ENCODE measurements at regions not wholly inside any gene's neighbourhood (a gene's known extent, or its start where the extent isn't known, plus 50 kb on each side); places are given as distances from the start of the nearest gene placed in this dataset.

- H3K9me2 ChIP-seq = no peaks in the 10 kb centered on the region
- H3K9me3 ChIP-seq = no peaks in the 10 kb centered on the region
- H2AFZ ChIP-seq (ENCODE audit: low read depth) = no peak overlapping the region
- TF ChIP-seq TEAD4 (IDR thresholded peaks at IDR 0.05; ENCODE audit: borderline replicate concordance, insufficient read depth) (no peak), TAF1 (IDR thresholded peaks at IDR 0.05; ENCODE audit: borderline replicate concordance, low read depth, low read length) (no peak), YY1 (IDR thresholded peaks at IDR 0.05; ENCODE audit: low read depth) (no peak), EZH2phosphoT487 (IDR thresholded peaks at IDR 0.05; ENCODE audit: borderline replicate concordance, low read depth) (no peak), ELF1 (IDR thresholded peaks at IDR 0.05) (no peak), SMC3 (IDR thresholded peaks at IDR 0.05; ENCODE audit: low read depth, low read length) (no peak)
- TF ChIP-seq, protein P1, sequence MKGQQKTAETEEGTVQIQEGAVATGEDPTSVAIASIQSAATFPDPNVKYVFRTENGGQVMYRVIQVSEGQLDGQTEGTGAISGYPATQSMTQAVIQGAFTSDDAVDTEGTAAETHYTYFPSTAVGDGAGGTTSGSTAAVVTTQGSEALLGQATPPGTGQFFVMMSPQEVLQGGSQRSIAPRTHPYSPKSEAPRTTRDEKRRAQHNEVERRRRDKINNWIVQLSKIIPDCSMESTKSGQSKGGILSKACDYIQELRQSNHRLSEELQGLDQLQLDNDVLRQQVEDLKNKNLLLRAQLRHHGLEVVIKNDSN (IDR thresholded peaks at IDR 0.05; ENCODE audit: borderline replicate concordance, low read depth) = no peak
- TF ChIP-seq, protein P2, sequence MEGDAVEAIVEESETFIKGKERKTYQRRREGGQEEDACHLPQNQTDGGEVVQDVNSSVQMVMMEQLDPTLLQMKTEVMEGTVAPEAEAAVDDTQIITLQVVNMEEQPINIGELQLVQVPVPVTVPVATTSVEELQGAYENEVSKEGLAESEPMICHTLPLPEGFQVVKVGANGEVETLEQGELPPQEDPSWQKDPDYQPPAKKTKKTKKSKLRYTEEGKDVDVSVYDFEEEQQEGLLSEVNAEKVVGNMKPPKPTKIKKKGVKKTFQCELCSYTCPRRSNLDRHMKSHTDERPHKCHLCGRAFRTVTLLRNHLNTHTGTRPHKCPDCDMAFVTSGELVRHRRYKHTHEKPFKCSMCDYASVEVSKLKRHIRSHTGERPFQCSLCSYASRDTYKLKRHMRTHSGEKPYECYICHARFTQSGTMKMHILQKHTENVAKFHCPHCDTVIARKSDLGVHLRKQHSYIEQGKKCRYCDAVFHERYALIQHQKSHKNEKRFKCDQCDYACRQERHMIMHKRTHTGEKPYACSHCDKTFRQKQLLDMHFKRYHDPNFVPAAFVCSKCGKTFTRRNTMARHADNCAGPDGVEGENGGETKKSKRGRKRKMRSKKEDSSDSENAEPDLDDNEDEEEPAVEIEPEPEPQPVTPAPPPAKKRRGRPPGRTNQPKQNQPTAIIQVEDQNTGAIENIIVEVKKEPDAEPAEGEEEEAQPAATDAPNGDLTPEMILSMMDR (IDR thresholded peaks at IDR 0.05) = no peak
- CTCF ChIA-PET = no interaction called here
- no peak overlapping the region for H3K27ac ChIP-seq (ENCODE audit: low read depth in 2 of 2, low read length in 1 of 2)
- H3F3A ChIP-seq (replicated peaks; ENCODE audit: insufficient read depth) = no peaks in the 10 kb centered on the region
- POLR2A ChIA-PET = no interaction called here
- 28% methylated on average over 2 of the region's 3 CpGs for WGBS (ENCODE audit: low lambda C conversion rate)
- H3K4me1 ChIP-seq (ENCODE audit: control insufficient read depth in 1 of 2, insufficient read depth in 2 of 2, low read depth in 1 of 2, low read length in 1 of 2) = peaks cover 0 to 9% of the 10 kb centered on the region in 2 experiments; a peak in 2 of 4 replicates
- no peak for DNase-seq
- H3K27me3 ChIP-seq (ENCODE audit: insufficient read depth) = no peaks in the 10 kb centered on the region
- no peaks in the 10 kb centered on the region for H3K36me3 ChIP-seq (replicated peaks in 1 of 2; ENCODE audit: control insufficient read depth in 1 of 2, insufficient read depth in 2 of 2, low read length in 1 of 2)
- H4K20me1 ChIP-seq (ENCODE audit: insufficient read depth) = no peaks in the 10 kb centered on the region
- no peak overlapping the region for H3K9ac ChIP-seq
- no peaks in the 10 kb centered on the region for H3K79me2 ChIP-seq (ENCODE audit: insufficient read depth)
- H3K4me2 ChIP-seq = no peak overlapping the region
- no peak overlapping the region for H3K4me3 ChIP-seq (ENCODE audit: low read depth in 2 of 2, low read length in 1 of 2)
These were observed 160.8 kb downstream of the MYCN start for GRCh38 chr2:16101196-16101595.

GRCh38 chr2:16100006-16100405 lies 159.7 kb downstream of the MYCN start:
- no peak for TF ChIP-seq POLR2AphosphoS5 (IDR thresholded peaks at IDR 0.05; ENCODE audit: low read depth, low read length)
- TF ChIP-seq FOSL2 (IDR thresholded peaks at IDR 0.05; ENCODE audit: borderline replicate concordance, low read depth) = no peak
- TF ChIP-seq RXRA (IDR thresholded peaks at IDR 0.05; ENCODE audit: borderline replicate concordance, low read depth) = no peak
- TF ChIP-seq YY1 (IDR thresholded peaks at IDR 0.05; ENCODE audit: low read depth) = no peak
- TF ChIP-seq, protein P3, sequence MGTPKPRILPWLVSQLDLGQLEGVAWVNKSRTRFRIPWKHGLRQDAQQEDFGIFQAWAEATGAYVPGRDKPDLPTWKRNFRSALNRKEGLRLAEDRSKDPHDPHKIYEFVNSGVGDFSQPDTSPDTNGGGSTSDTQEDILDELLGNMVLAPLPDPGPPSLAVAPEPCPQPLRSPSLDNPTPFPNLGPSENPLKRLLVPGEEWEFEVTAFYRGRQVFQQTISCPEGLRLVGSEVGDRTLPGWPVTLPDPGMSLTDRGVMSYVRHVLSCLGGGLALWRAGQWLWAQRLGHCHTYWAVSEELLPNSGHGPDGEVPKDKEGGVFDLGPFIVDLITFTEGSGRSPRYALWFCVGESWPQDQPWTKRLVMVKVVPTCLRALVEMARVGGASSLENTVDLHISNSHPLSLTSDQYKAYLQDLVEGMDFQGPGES (IDR thresholded peaks at IDR 0.05; ENCODE audit: low read depth, low read length) = no peak
- no peak overlapping the region for H3K4me2 ChIP-seq
- H3K4me1 ChIP-seq (ENCODE audit: control insufficient read depth in 1 of 2, insufficient read depth in 2 of 2, low read depth in 1 of 2, low read length in 1 of 2) = peaks cover 0 to 2% of the 10 kb centered on the region in 2 experiments; a peak in 1 of 4 replicates
- H3K9me2 ChIP-seq = no peaks in the 10 kb centered on the region
- CTCF ChIA-PET = no interaction called here
- no peaks in the 10 kb centered on the region for H3K27me3 ChIP-seq (ENCODE audit: insufficient read depth)
- 7% methylated on average over 1 of the region's 1 CpG for WGBS (ENCODE audit: low lambda C conversion rate)
- no peak for DNase-seq
- no peaks in the 10 kb centered on the region for H3K36me3 ChIP-seq (replicated peaks in 1 of 2; ENCODE audit: control insufficient read depth in 1 of 2, insufficient read depth in 2 of 2, low read length in 1 of 2)
- no peak overlapping the region for H3K9ac ChIP-seq
- no peak overlapping the region for H3K4me3 ChIP-seq (ENCODE audit: low read depth in 2 of 2, low read length in 1 of 2)
- POLR2A ChIA-PET = interaction anchor here (0.8 kb wide), 1 partner anchor 91 kb away, joined by 3 read pairs; no protein-coding TSS in a partner anchor
- H3K79me2 ChIP-seq (ENCODE audit: insufficient read depth) = no peaks in the 10 kb centered on the region
- no peak overlapping the region for H3K27ac ChIP-seq (ENCODE audit: low read depth in 2 of 2, low read length in 1 of 2)
- H3F3A ChIP-seq (replicated peaks; ENCODE audit: insufficient read depth) = no peaks in the 10 kb centered on the region
- no peaks in the 10 kb centered on the region for H3K9me3 ChIP-seq
- H2AFZ ChIP-seq (ENCODE audit: low read depth) = no peak overlapping the region
- no peaks in the 10 kb centered on the region for H4K20me1 ChIP-seq (ENCODE audit: insufficient read depth)
